GM18511 (cell line): ENCODE measurements at regions not wholly inside any gene's neighbourhood (a gene's known extent, or its start where the extent isn't known, plus 50 kb on each side); places are given as distances from the start of the nearest gene placed in this dataset.
A peak's percentile ranks its signal among the peaks of the same experiment; 100 is the strongest.
"Not testable (repeated sequence)": the region's sequence is repeated elsewhere in the genome, so short reads cannot be mapped to it uniquely, and the experiment has no call there.

Experiments used
- ATAC-seq: cut with Tn5 transposase; IDR thresholded peaks from one replicate; pipeline ENCODE4 v1.9.1; 2021; ENCODE audit warnings: mild to moderate bottlenecking, moderate library complexity; ENCODE audit not compliant: unreplicated experiment

GRCh38 chr3:173342679-173343078 lies 54.9 kb upstream of the NLGN1 start:
- no peak for ATAC-seq

- ATAC-seq = no peak
Observed at GRCh38 chr3:173340626-173341025, 56.9 kb upstream of the NLGN1 start.

GRCh38 chr3:173336261-173336660 lies 61.3 kb upstream of the NLGN1 start:
- ATAC-seq = no peak

GRCh38 chr3:173306110-173306509 lies 91.4 kb upstream of the NLGN1 start:
- no peak for ATAC-seq

GRCh38 chr3:173304182-173304800 lies 93.3 kb upstream of the NLGN1 start:
- no peak for ATAC-seq

GRCh38 chr3:173301647-173302046 lies 95.9 kb upstream of the NLGN1 start:
- no peak for ATAC-seq

GRCh38 chr3:173289072-173289471 lies 108.5 kb upstream of the NLGN1 start:
- ATAC-seq = no peak

- no peak for ATAC-seq
Observed at GRCh38 chr3:173287361-173287760, 110.2 kb upstream of the NLGN1 start.

GRCh38 chr3:173286507-173286906 lies 111.0 kb upstream of the NLGN1 start:
- not testable (repeated sequence) for ATAC-seq

GRCh38 chr3:173284301-173284700 lies 113.2 kb upstream of the NLGN1 start:
- no peak for ATAC-seq

- peak; percentile 60 for ATAC-seq
Observed at GRCh38 chr3:173275740-173276139, 121.8 kb upstream of the NLGN1 start.

GRCh38 chr3:173273838-173274237 lies 123.7 kb upstream of the NLGN1 start:
- ATAC-seq = no peak

- ATAC-seq = no peak
Observed at GRCh38 chr3:173268781-173269180, 127.7 kb upstream of the SPATA16 start.

- ATAC-seq = no peak
Observed at GRCh38 chr3:173267716-173268115, 126.7 kb upstream of the SPATA16 start.

GRCh38 chr3:173266441-173266840 lies 125.4 kb upstream of the SPATA16 start:
- no peak for ATAC-seq

- ATAC-seq = no peak
Observed at GRCh38 chr3:173258697-173259096, 117.7 kb upstream of the SPATA16 start.

- no peak for ATAC-seq
Observed at GRCh38 chr3:173257797-173258196, 116.8 kb upstream of the SPATA16 start.

GRCh38 chr3:173255555-173255954 lies 114.5 kb upstream of the SPATA16 start:
- ATAC-seq = no peak

- no peak for ATAC-seq
Observed at GRCh38 chr3:173253471-173253870, 112.4 kb upstream of the SPATA16 start.

- peak; percentile 52 for ATAC-seq
Observed at GRCh38 chr3:173249457-173249856, 108.4 kb upstream of the SPATA16 start.

GRCh38 chr3:173241727-173242126 lies 100.7 kb upstream of the SPATA16 start:
- no peak for ATAC-seq

- peak; percentile 60 for ATAC-seq
Observed at GRCh38 chr3:173238091-173238490, 97.1 kb upstream of the SPATA16 start.

- no peak for ATAC-seq
Observed at GRCh38 chr3:173225351-173225750, 84.3 kb upstream of the SPATA16 start.
